CD4-positive, alpha-beta T cell treated with Interleukin-6 for 4 hours (primary cell): ENCODE measurements at regions not wholly inside any gene's neighbourhood (a gene's known extent, or its start where the extent isn't known, plus 50 kb on each side); places are given as distances from the start of the nearest gene placed in this dataset.

Experiments used
- DNase-seq: peaks from one replicate; pipeline ENCODE4 v3.0.0-alpha.2; 2020; ENCODE audit warnings: mixed read lengths

- DNase-seq, result no peak
Observed at GRCh38 chr4:29521281-29521680, 1198.9 kb upstream of the PCDH7 start.

- no peak for DNase-seq
Observed at GRCh38 chr4:29536745-29537144, 1183.4 kb upstream of the PCDH7 start.

GRCh38 chr4:29538889-29539646, 1181.1 kb upstream of the PCDH7 start:
- no peak for DNase-seq

- no peak for DNase-seq
Observed at GRCh38 chr4:29540439-29541102, 1179.6 kb upstream of the PCDH7 start.

GRCh38 chr4:29541757-29542156, 1178.4 kb upstream of the PCDH7 start:
- no peak for DNase-seq

GRCh38 chr4:29549342-29549741, 1170.8 kb upstream of the PCDH7 start:
- DNase-seq, result no peak

- DNase-seq, result no peak
Observed at GRCh38 chr4:29551821-29552220, 1168.3 kb upstream of the PCDH7 start.

GRCh38 chr4:29553846-29554245, 1166.3 kb upstream of the PCDH7 start:
- no peak for DNase-seq

GRCh38 chr4:29558789-29559188, 1161.4 kb upstream of the PCDH7 start:
- DNase-seq, result no peak

- DNase-seq, result no peak
Observed at GRCh38 chr4:29559286-29559685, 1160.9 kb upstream of the PCDH7 start.

- no peak for DNase-seq
Observed at GRCh38 chr4:29560452-29560851, 1159.7 kb upstream of the PCDH7 start.

GRCh38 chr4:29565256-29565655, 1154.9 kb upstream of the PCDH7 start:
- DNase-seq, result no peak

GRCh38 chr4:29566371-29566770, 1153.8 kb upstream of the PCDH7 start:
- DNase-seq, result no peak

GRCh38 chr4:29571322-29571721, 1148.8 kb upstream of the PCDH7 start:
- DNase-seq, result no peak

- DNase-seq, result no peak
Observed at GRCh38 chr4:29578329-29578728, 1141.8 kb upstream of the PCDH7 start.

- DNase-seq, result no peak
Observed at GRCh38 chr4:29581457-29581856, 1138.7 kb upstream of the PCDH7 start.

GRCh38 chr4:29588617-29589016, 1131.6 kb upstream of the PCDH7 start:
- DNase-seq, result no peak

GRCh38 chr4:29596228-29596627, 1123.9 kb upstream of the PCDH7 start:
- no peak for DNase-seq

GRCh38 chr4:29619168-29619567, 1101.0 kb upstream of the PCDH7 start:
- no peak for DNase-seq

- DNase-seq, result no peak
Observed at GRCh38 chr4:29632199-29632598, 1088.0 kb upstream of the PCDH7 start.

- DNase-seq, result no peak
Observed at GRCh38 chr4:29636961-29637360, 1083.2 kb upstream of the PCDH7 start.

GRCh38 chr4:29653221-29653620, 1066.9 kb upstream of the PCDH7 start:
- no peak for DNase-seq

- DNase-seq, result no peak
Observed at GRCh38 chr4:29680644-29681043, 1039.5 kb upstream of the PCDH7 start.

GRCh38 chr4:29704059-29704458, 1016.1 kb upstream of the PCDH7 start:
- DNase-seq, result no peak

- no peak for DNase-seq
Observed at GRCh38 chr4:29708473-29708872, 1011.7 kb upstream of the PCDH7 start.
